DMS53 treated with DMSO at 0.1 percent for 48 hours (cell line): ENCODE measurements at regions not wholly inside any gene's neighbourhood (a gene's known extent, or its start where the extent isn't known, plus 50 kb on each side); places are given as distances from the start of the nearest gene placed in this dataset.

Experiments used
- DNase-seq: peaks from one replicate; lab custom pipeline; 2025; ENCODE audit not compliant: unreplicated experiment; lab: John Stamatoyannopoulos, UW

DNA sequence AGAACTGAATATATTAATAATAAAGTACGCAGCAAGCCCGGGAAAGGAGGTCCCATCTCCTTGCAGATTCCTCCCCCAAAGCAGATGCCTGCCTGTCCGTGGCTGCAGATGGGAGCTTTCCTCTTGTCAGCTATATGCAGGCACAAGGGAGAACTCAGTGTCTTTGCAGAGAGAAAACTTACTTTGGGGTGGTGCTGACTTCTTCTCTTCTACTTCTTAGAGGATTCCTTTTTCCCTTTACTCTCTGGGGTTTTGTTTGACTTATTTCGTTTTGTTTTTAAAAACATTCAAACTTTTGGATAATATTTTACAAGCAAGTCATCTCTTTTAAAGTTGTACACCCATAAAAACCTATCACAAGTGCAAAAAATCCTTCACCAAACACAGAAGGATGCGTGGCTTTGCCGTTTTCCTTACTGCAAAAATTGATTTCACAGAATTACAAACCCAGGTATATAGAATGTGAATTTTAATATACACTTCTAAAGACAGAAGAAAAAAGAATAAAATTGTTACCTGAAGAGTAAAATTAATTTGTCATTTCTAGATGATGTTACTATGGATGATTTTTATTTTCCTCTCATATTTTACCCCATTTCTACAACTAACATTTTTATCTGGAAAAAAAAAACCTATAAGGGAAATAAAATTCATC lies 65.3 kb upstream of the IGF1R start:
- DNase-seq: no peak

DNA sequence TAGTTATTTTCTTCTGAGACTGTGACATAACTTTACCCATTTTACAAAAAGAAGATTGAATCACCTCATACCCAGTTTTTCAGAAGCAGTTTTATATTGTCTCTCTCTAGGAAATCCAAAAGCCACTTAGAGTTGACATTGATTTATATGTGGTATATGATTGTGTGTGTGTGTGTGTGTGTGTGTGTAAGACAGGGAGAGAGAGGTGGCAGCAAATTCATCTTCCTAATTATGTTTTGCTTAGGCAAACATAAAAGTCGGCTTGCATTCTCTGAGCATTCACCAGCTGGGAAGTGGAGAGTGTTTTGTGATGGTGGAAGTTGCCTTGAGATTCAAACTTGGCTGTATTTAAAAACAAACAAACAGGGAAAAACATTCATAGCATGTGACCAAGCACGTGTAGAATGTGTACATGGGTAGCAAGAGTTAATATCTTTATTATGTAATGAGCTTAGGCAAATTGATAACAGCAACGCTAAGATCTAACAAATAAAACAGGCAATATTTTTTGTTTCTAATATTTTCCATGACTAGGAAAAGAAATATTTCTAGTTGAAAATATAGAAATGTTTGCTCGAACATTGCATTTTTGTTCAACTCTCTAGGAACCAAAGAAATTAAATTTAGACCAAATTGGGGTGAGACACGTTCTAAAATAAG lies 64.4 kb upstream of the IGF1R start:
- no peak for DNase-seq

DNA sequence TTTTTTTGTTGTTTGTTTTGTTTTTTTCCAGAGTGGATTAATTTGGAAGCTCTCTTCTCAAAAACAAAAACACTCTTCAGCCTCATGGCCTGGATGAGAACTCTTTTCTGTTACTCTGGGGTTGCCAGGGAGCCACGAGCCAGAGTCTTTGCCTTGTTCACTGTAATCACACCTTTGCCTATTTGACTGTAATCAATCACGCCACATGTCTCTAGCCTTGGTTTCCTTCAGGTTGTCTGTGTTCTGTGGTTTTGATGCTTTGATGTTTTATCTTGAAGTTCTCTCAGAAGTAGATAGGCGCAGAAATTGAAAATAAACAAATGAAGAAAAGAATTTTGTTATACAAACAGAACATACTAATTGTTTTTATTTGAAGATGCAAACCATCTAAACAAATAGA lies 62.3 kb upstream of the IGF1R start:
- no peak for DNase-seq

DNA sequence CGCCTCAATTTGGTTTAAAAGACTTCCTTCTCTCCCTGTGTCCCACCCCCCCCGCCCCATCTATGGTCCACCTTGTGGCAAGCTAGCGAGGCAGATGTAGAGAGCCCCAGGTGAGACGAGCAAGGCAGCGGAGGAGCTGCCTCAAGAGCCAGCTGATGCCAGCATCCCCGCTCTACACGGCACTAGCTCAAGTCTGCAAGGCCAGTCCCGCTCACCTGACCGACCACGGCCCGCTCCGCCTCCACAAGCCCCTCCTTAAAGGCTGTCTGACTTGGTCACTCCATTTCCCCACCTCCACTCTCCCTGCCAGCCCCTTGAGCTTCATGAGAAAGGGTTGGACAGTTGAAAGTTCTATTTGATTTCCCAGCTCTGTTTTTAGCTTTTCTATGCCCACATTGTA lies 56.2 kb upstream of the IGF1R start:
- DNase-seq: no peak

DNA sequence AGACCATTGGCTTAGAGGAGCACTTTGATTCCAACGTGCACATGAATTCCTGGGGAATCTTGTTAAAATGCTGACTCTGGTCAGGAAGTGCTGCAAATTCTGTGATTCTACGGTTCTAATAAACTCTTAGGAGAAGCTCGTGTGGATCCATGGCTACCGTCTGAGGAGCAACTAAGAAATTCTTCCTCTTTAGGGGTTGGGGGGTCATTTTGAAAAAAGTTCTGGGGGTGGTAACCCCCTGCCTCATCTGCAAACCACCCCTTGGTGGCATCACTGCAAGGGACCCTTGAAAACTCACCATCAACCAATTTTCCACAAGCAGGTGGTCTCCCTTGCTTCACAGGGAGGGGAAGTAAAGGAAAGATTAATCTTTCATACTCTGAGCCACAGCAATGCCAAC lies 52.2 kb upstream of the IGF1R start:
- DNase-seq: no peak

DNA sequence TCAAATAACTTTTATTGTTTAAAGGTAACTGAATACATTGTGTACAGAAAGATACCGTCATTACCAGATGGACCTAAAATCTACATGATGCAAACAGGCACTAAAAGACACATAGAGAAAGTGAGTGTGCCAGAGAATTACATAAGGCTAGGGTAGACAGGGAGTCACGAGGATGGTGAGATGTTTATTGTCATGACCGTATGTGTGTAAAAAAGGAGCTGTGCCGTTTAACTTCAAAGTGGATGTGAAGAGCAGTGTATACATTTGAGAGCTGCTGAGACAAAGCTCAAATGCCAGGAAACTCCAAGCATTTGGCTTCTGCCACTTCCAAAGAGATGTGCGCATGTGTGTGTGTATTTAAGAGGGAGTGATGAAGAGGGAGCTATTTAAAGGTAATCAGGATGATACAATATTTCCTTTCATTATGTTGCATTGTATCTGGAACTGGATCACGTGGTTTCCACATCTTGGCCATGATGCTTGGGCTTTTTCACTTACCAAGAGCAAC lies 51.4 kb upstream of the IGF1R start:
- DNase-seq: peak; percentile 25

DNA sequence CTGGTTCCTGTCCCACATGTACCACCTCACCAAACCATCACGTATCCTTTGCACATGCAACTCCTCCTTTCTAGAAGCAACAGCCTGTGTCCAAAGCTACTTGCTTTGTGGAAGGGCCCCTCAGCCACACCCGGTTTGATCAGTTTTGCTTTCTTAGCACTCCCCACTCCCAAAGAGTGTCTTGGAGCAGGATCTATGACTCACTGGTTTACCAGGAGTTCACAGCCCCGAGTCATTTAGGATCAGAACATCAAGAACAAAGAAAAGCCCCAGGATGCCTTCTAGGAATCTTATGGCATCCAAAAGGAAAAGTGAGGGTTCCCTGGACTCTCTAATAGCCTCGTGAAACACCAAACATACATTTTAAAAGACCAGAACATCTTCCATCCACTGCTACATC lies 50.7 kb upstream of the IGF1R start:
- DNase-seq: no peak
